Endodermal cell (in vitro differentiated cells): ENCODE measurements at regions not wholly inside any gene's neighbourhood (a gene's known extent, or its start where the extent isn't known, plus 50 kb on each side); places are given as distances from the start of the nearest gene placed in this dataset.
"Not testable (repeated sequence)": the region's sequence is repeated elsewhere in the genome, so short reads cannot be mapped to it uniquely, and the experiment has no call there.

Experiments
- DNase-seq: peaks from one replicate; pipeline ENCODE4 v3.0.0-alpha.2; 2017
- H3K27ac ChIP-seq: 2 replicates; pipeline ENCODE4 v1.5.1; 2013; ENCODE audit warnings: mild to moderate bottlenecking, low read depth, low read length, moderate library complexity
- H3K27me3 ChIP-seq: 2 replicates; pipeline ENCODE4 v1.6.1; 2013; ENCODE audit warnings: mild to moderate bottlenecking, low read length, moderate library complexity; ENCODE audit not compliant: insufficient read depth, control insufficient read depth, poor library complexity, severe bottlenecking
- H3K36me3 ChIP-seq: 2 replicates; pipeline ENCODE4 v1.7.0; 2013; ENCODE audit warnings: mild to moderate bottlenecking, low read length, moderate library complexity; ENCODE audit not compliant: control insufficient read depth, insufficient read depth
- H3K4me1 ChIP-seq: one replicate; pipeline ENCODE4 v1.7.0; 2013; ENCODE audit warnings: low read length; ENCODE audit not compliant: control insufficient read depth, insufficient read depth
- H3K4me3 ChIP-seq: 2 replicates; pipeline ENCODE4 v1.5.1; 2013; ENCODE audit warnings: mild to moderate bottlenecking, low read length, moderate library complexity
- H3K9ac ChIP-seq: 2 replicates; pipeline ENCODE4 v1.6.1; 2013; ENCODE audit warnings: mild to moderate bottlenecking, low read length, moderate library complexity; ENCODE audit not compliant: poor library complexity, severe bottlenecking; ENCODE audit errors: extremely low read depth
- H3K9me3 ChIP-seq: 2 replicates; pipeline ENCODE4 v1.6.1; 2013; ENCODE audit warnings: mild to moderate bottlenecking, low read length, moderate library complexity; ENCODE audit not compliant: control insufficient read depth
- H3K27ac Mint-ChIP-seq: 2 replicates; pipeline ENCODE4 v1.8.0; 2020; ENCODE audit warnings: mixed read lengths
- H3K27me3 Mint-ChIP-seq: 2 replicates; pipeline ENCODE4 v1.8.0; 2021; ENCODE audit warnings: mild to moderate bottlenecking, mixed read lengths; ENCODE audit not compliant: insufficient read depth
- H3K36me3 Mint-ChIP-seq: 2 replicates; pipeline ENCODE4 v1.8.0; 2020; ENCODE audit warnings: low read depth, mixed read lengths
- H3K4me1 Mint-ChIP-seq: 2 replicates; pipeline ENCODE4 v1.8.0; 2020; ENCODE audit warnings: mixed read lengths
- H3K4me3 Mint-ChIP-seq: 2 replicates; pipeline ENCODE4 v1.8.0; 2020; ENCODE audit warnings: mild to moderate bottlenecking, moderate library complexity, mixed read lengths
- H3K9me3 Mint-ChIP-seq: 2 replicates; pipeline ENCODE4 v1.8.0; 2020; ENCODE audit warnings: mild to moderate bottlenecking, mixed read lengths
- WGBS, 2 experiments: methylation state at CpG; one replicate each; pipeline versions ENCODE4 v1.1.5 to v1.1.7; 2013; ENCODE audit warnings: missing lambda C conversion rate in 2 of 2, mixed read lengths in 1 of 2; ENCODE audit not compliant: insufficient coverage in 1 of 2, insufficient read length in 1 of 2; 5-methylcytosine and 5-hydroxymethylcytosine counted together
- TF ChIP-seq, protein P1 (sequence below): fragments of 200-600 bp; sonication (generic); conservative IDR thresholded peaks from 2 replicates; pipeline ENCODE4 v1.5.0; 2021; ENCODE audit warnings: antibody characterized with exemption, mild to moderate bottlenecking

GRCh38 chr12:33041562-33041961 is 145.0 kb upstream of the PKP2 start:
- no peaks in the 10 kb centered on the region for H3K27me3 Mint-ChIP-seq

GRCh38 chr12:33033999-33034398 is 137.4 kb upstream of the PKP2 start:
- H3K27ac Mint-ChIP-seq, H3K4me1 ChIP-seq, H3K9ac ChIP-seq, H3K4me3 Mint-ChIP-seq, DNase-seq, H3K27ac ChIP-seq, H3K27me3 Mint-ChIP-seq, H3K4me1 Mint-ChIP-seq, H3K27me3 ChIP-seq, H3K36me3 ChIP-seq, H3K4me3 ChIP-seq: not testable (repeated sequence)
- H3K9me3 ChIP-seq = peaks cover 61% of the 10 kb centered on the region
- WGBS, 2 experiments = 94 to 96% methylated on average over 9 to 19 of the region's 19 CpGs
- peaks cover 69% of the 10 kb centered on the region for H3K9me3 Mint-ChIP-seq
- H3K36me3 Mint-ChIP-seq = peaks cover 29% of the 10 kb centered on the region

More at GRCh38 chr12:33041562-33041961, 145.0 kb upstream of the PKP2 start:
- no peak overlapping the region for H3K27ac ChIP-seq
- no peak overlapping the region for H3K9ac ChIP-seq
- no peak overlapping the region for H3K27ac Mint-ChIP-seq
- H3K4me1 Mint-ChIP-seq = peaks cover 14% of the 10 kb centered on the region
- H3K4me3 ChIP-seq = no peak overlapping the region
- no peak for DNase-seq
- no peaks in the 10 kb centered on the region for H3K4me1 ChIP-seq
- no peak overlapping the region for H3K4me3 Mint-ChIP-seq
- H3K9me3 Mint-ChIP-seq = peaks cover 22% of the 10 kb centered on the region
- H3K27me3 ChIP-seq = no peaks in the 10 kb centered on the region
- H3K36me3 Mint-ChIP-seq = peaks cover 1% of the 10 kb centered on the region
- peaks cover 33% of the 10 kb centered on the region for H3K9me3 ChIP-seq
- TF ChIP-seq, protein P1, sequence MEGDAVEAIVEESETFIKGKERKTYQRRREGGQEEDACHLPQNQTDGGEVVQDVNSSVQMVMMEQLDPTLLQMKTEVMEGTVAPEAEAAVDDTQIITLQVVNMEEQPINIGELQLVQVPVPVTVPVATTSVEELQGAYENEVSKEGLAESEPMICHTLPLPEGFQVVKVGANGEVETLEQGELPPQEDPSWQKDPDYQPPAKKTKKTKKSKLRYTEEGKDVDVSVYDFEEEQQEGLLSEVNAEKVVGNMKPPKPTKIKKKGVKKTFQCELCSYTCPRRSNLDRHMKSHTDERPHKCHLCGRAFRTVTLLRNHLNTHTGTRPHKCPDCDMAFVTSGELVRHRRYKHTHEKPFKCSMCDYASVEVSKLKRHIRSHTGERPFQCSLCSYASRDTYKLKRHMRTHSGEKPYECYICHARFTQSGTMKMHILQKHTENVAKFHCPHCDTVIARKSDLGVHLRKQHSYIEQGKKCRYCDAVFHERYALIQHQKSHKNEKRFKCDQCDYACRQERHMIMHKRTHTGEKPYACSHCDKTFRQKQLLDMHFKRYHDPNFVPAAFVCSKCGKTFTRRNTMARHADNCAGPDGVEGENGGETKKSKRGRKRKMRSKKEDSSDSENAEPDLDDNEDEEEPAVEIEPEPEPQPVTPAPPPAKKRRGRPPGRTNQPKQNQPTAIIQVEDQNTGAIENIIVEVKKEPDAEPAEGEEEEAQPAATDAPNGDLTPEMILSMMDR = no peak
- 88% methylated on average over 2 of the region's 3 CpGs; no CpG with 5 or more reads in 1 of the 2 experiments for WGBS, 2 experiments
- H3K36me3 ChIP-seq = no peaks in the 10 kb centered on the region

GRCh38 chr12:33026791-33027190 is 130.2 kb upstream of the PKP2 start:
- Histone ChIP-seq H3K9ac (no peak overlapping the region), H3K4me1 (peaks cover 4% of the 10 kb centered on the region), H3K9me3 (peaks cover 85% of the 10 kb centered on the region), H3K27me3 (no peaks in the 10 kb centered on the region), H3K27ac (no peak overlapping the region), H3K4me3 (peak overlapping the region; percentile 60), H3K36me3 (peaks cover 4% of the 10 kb centered on the region)
- Mint-ChIP-seq H3K9me3 (peaks cover 73% of the 10 kb centered on the region), H3K4me1 (peaks cover 13% of the 10 kb centered on the region), H3K4me3 (no peak overlapping the region), H3K27me3 (no peaks in the 10 kb centered on the region), H3K36me3 (peaks cover 19% of the 10 kb centered on the region), H3K27ac (no peak overlapping the region)
- TF ChIP-seq, protein P1 = no peak
- DNase-seq = no peak

DNA sequence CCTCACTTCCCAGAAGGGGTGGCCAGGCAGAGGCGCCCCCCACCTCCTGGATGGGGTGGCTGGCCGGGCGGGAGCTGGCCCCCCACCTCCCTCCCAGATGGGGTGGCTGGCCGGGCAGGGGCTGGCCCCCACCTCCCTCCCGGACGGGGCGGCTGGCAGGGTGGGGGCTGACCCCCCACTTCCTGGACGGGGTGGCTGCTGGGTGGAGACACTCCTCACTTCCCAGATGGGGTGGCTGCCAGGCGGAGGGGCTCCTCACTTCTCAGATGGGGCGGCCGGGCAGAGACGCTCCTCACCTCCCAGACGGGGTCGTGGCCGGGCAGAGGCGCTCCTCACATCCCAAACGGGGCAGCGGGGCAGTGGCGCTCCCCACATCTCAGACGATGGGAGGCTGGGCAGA is 126.1 kb upstream of the PKP2 start:
- not testable (repeated sequence) for H3K27me3 Mint-ChIP-seq, DNase-seq, H3K4me3 ChIP-seq, H3K27me3 ChIP-seq, H3K27ac Mint-ChIP-seq, H3K4me3 Mint-ChIP-seq, H3K4me1 Mint-ChIP-seq, H3K4me1 ChIP-seq, H3K27ac ChIP-seq, H3K9ac ChIP-seq, H3K36me3 ChIP-seq
- peaks cover 83% of the 10 kb centered on the region for H3K9me3 ChIP-seq
- Mint-ChIP-seq H3K36me3 (peaks cover 26% of the 10 kb centered on the region), H3K9me3 (peaks cover 73% of the 10 kb centered on the region)
- 71 to 92% methylated on average over 5 to 20 of the region's 20 CpGs for WGBS, 2 experiments

GRCh38 chr12:33017029-33017428 is 120.5 kb upstream of the PKP2 start:
- peaks cover 90% of the 10 kb centered on the region for H3K9me3 Mint-ChIP-seq
- not testable (repeated sequence) for H3K4me3 Mint-ChIP-seq, H3K4me1 ChIP-seq, H3K36me3 ChIP-seq, H3K27ac ChIP-seq, DNase-seq, H3K9ac ChIP-seq, H3K27me3 ChIP-seq, H3K27ac Mint-ChIP-seq, H3K4me1 Mint-ChIP-seq, H3K27me3 Mint-ChIP-seq, H3K4me3 ChIP-seq
- peaks cover 44% of the 10 kb centered on the region for H3K36me3 Mint-ChIP-seq
- H3K9me3 ChIP-seq = peaks cover 72% of the 10 kb centered on the region
- 86 to 89% methylated on average over 2 of the region's 2 CpGs for WGBS, 2 experiments
